ENCODE measurements at regions not wholly inside any gene's neighbourhood (a gene's known extent, or its start where the extent isn't known, plus 50 kb on each side); places are given as distances from the start of the nearest gene placed in this dataset.

- TF ChIP-seq POLR2A (IDR thresholded peaks at IDR 0.05; ENCODE audit: low read length): no peak
- no peak for TF ChIP-seq GATA1 (IDR thresholded peaks at IDR 0.05; ENCODE audit: low read depth, low read length)
Measured at GRCh38 chr12:104856531-104856930, 101.6 kb downstream of the SLC41A2 start.

Measured in erythroblast (primary cell).